Coronary artery (tissue), 2 donors: ENCODE measurements at regions not wholly inside any gene's neighbourhood (a gene's known extent, or its start where the extent isn't known, plus 50 kb on each side); places are given as distances from the start of the nearest gene placed in this dataset.

ENCODE experiments used
- DNase-seq: peaks from one replicate; pipeline ENCODE4 v3.0.0-alpha.2; 2017; ENCODE audit warnings: low spot score
- H3K27ac ChIP-seq, 2 donors: fragments of 200-600 bp; sonication (generic); one replicate each; pipeline ENCODE4 v1.5.1; 2016 to 2019
- H3K4me3 ChIP-seq: fragments of 200-600 bp; sonication (generic); 2 replicates; pipeline ENCODE4 v1.5.1; 2016; ENCODE audit warnings: mild to moderate bottlenecking, moderate library complexity
- CTCF ChIP-seq: fragments of 200-600 bp; sonication (generic); IDR thresholded peaks from one replicate; pipeline ENCODE4 v1.5.1; 2019; ENCODE audit warnings: antibody characterized with exemption

- TF ChIP-seq CTCF = no peak
- DNase-seq = no peak
- Histone ChIP-seq H3K27ac (no peak overlapping the region), H3K4me3 (no peak overlapping the region)
Measured at GRCh38 chr11:115843111-115843510, 338.9 kb upstream of the CADM1 start.

GRCh38 chr11:115820026-115820425 is 315.8 kb upstream of the CADM1 start:
- no peak for TF ChIP-seq CTCF
- DNase-seq = no peak
- H3K27ac ChIP-seq = no peak overlapping the region

GRCh38 chr11:115819014-115819413 is 314.8 kb upstream of the CADM1 start:
- no peak for TF ChIP-seq CTCF
- no peak overlapping the region for H3K4me3 ChIP-seq
- no peak for DNase-seq
- no peak overlapping the region for H3K27ac ChIP-seq

More at GRCh38 chr11:115820026-115820425, 315.8 kb upstream of the CADM1 start:
- H3K4me3 ChIP-seq = no peak overlapping the region

- no peak for DNase-seq
Measured at GRCh38 chr11:115817844-115818468, 313.7 kb upstream of the CADM1 start.

GRCh38 chr11:115808351-115808940 is 304.2 kb upstream of the CADM1 start:
- Histone ChIP-seq H3K27ac (no peak overlapping the region), H3K4me3 (no peak overlapping the region)
- no peak for TF ChIP-seq CTCF
- no peak for DNase-seq

More at GRCh38 chr11:115817844-115818468, 313.7 kb upstream of the CADM1 start:
- Histone ChIP-seq H3K27ac (no peak overlapping the region), H3K4me3 (no peak overlapping the region)
- TF ChIP-seq CTCF = no peak

- no peak overlapping the region for H3K4me3 ChIP-seq
- TF ChIP-seq CTCF = no peak
- no peak overlapping the region for H3K27ac ChIP-seq
- no peak for DNase-seq
Measured at GRCh38 chr11:115806056-115806455, 301.8 kb upstream of the CADM1 start.
